Activated CD8-positive, alpha-beta memory T cell treated with anti-CD3 and anti-CD28 coated beads, Interleukin-2, amount 50 U/mL, for 4 hours (primary cell): ENCODE measurements at regions not wholly inside any gene's neighbourhood (a gene's known extent, or its start where the extent isn't known, plus 50 kb on each side); places are given as distances from the start of the nearest gene placed in this dataset.

Source experiments
- DNase-seq: peaks from one replicate; pipeline ENCODE4 v3.0.0-alpha.2; 2020

GRCh38 chr18:51654488-51655326 is 457.2 kb upstream of the MEX3C start:
- no peak for DNase-seq

GRCh38 chr18:51655327-51655698 is 457.8 kb upstream of the MEX3C start:
- no peak for DNase-seq

GRCh38 chr18:51656249-51656648 is 458.8 kb upstream of the MEX3C start:
- DNase-seq: no peak

- DNase-seq: no peak
Observed at GRCh38 chr18:51658436-51658835, 461.0 kb upstream of the MEX3C start.

GRCh38 chr18:51659781-51660180 is 462.3 kb upstream of the MEX3C start:
- no peak for DNase-seq

- DNase-seq: no peak
Observed at GRCh38 chr18:51660188-51660715, 462.8 kb upstream of the MEX3C start.

- DNase-seq: no peak
Observed at GRCh38 chr18:51664236-51664635, 466.8 kb upstream of the MEX3C start.

- no peak for DNase-seq
Observed at GRCh38 chr18:51666763-51667191, 469.3 kb upstream of the MEX3C start.

GRCh38 chr18:51668101-51668500 is 470.6 kb upstream of the MEX3C start:
- no peak for DNase-seq

- no peak for DNase-seq
Observed at GRCh38 chr18:51668607-51669006, 471.1 kb upstream of the MEX3C start.

- DNase-seq: no peak
Observed at GRCh38 chr18:51686590-51686989, 489.1 kb upstream of the MEX3C start.

- DNase-seq: no peak
Observed at GRCh38 chr18:51687845-51688585, 490.5 kb upstream of the MEX3C start.

- DNase-seq: no peak
Observed at GRCh38 chr18:51692612-51693011, 495.1 kb upstream of the MEX3C start.

GRCh38 chr18:51711298-51711889 is 513.9 kb upstream of the MEX3C start:
- DNase-seq: no peak

- DNase-seq: no peak
Observed at GRCh38 chr18:51712821-51713220, 515.3 kb upstream of the MEX3C start.

- no peak for DNase-seq
Observed at GRCh38 chr18:51716277-51716676, 518.8 kb upstream of the MEX3C start.

- DNase-seq: no peak
Observed at GRCh38 chr18:51721388-51721787, 523.9 kb upstream of the MEX3C start.

- DNase-seq: no peak
Observed at GRCh38 chr18:51721996-51722395, 524.5 kb upstream of the MEX3C start.

- no peak for DNase-seq
Observed at GRCh38 chr18:51724790-51725721, 527.6 kb upstream of the MEX3C start.

GRCh38 chr18:51726614-51727013 is 529.1 kb upstream of the MEX3C start:
- DNase-seq: no peak

GRCh38 chr18:51727780-51728179 is 530.3 kb upstream of the MEX3C start:
- DNase-seq: no peak

- no peak for DNase-seq
Observed at GRCh38 chr18:51731070-51731469, 533.6 kb upstream of the MEX3C start.

- no peak for DNase-seq
Observed at GRCh38 chr18:51734576-51734975, 537.1 kb upstream of the MEX3C start.
